ENCODE measurements at regions not wholly inside any gene's neighbourhood (a gene's known extent, or its start where the extent isn't known, plus 50 kb on each side); places are given as distances from the start of the nearest gene placed in this dataset.
"Not testable (repeated sequence)": the region's sequence is repeated elsewhere in the genome, so short reads cannot be mapped to it uniquely, and the experiment has no call there.

DNA sequence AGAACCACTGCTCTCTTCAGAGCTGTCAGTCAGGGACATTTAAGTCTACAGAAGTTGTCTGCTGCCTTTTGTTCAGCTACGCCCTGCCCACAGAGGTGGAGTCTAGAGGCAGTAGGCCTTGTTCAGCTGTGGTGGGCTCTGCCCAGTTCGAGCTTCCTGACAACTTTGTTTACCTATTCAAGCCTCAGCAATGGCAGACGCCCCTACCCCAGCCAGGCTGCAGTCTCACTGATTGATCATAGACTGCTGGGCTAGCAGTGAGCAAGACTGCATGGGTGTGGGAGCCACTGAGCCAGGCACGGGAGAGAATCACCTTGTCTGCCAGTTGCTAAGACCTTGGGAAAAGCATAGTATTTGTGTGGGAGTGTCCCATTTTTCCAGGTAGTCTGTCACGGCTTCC lies 580.3 kb downstream of the SLCO4C1 start:
- TF ChIP-seq, protein P1, sequence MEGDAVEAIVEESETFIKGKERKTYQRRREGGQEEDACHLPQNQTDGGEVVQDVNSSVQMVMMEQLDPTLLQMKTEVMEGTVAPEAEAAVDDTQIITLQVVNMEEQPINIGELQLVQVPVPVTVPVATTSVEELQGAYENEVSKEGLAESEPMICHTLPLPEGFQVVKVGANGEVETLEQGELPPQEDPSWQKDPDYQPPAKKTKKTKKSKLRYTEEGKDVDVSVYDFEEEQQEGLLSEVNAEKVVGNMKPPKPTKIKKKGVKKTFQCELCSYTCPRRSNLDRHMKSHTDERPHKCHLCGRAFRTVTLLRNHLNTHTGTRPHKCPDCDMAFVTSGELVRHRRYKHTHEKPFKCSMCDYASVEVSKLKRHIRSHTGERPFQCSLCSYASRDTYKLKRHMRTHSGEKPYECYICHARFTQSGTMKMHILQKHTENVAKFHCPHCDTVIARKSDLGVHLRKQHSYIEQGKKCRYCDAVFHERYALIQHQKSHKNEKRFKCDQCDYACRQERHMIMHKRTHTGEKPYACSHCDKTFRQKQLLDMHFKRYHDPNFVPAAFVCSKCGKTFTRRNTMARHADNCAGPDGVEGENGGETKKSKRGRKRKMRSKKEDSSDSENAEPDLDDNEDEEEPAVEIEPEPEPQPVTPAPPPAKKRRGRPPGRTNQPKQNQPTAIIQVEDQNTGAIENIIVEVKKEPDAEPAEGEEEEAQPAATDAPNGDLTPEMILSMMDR (conservative IDR thresholded peaks at IDR 0.05; ENCODE audit: low read depth in 2 of 2) = not testable (repeated sequence)
- TF ChIP-seq EZH2phosphoT487 (IDR thresholded peaks at IDR 0.05; ENCODE audit: unreplicated experiment); POLR2AphosphoS5 (IDR thresholded peaks at IDR 0.05; ENCODE audit: low read depth); EZH2 (IDR thresholded peaks at IDR 0.05; ENCODE audit: low read depth, unreplicated experiment): not testable (repeated sequence)
